HEK293 (cell line): ENCODE measurements at regions not wholly inside any gene's neighbourhood (a gene's known extent, or its start where the extent isn't known, plus 50 kb on each side); places are given as distances from the start of the nearest gene placed in this dataset.
A peak's percentile ranks its signal among the peaks of the same experiment; 100 is the strongest.

ENCODE experiments used
- CTCF ChIA-PET: fragments of 350-600 bp; formaldehyde crosslinking; extraction: SDS; loops from one replicate; lab custom pipeline; 2021; ENCODE audit warnings: antibody characterized with exemption; lab: Yijun Ruan, JAX
- POLR2A ChIA-PET: fragments of 300-600 bp; formaldehyde crosslinking; extraction: SDS; loops from one replicate; lab custom pipeline; 2020; ENCODE audit warnings: antibody characterized with exemption, inconsistent platforms; lab: Yijun Ruan, JAX
- H3K27ac ChIP-seq: fragments of 200-500 bp; sonication (Bioruptor generic); 2 replicates; pipeline ENCODE4 v1.5.1; 2014; ENCODE audit warnings: low read depth, low read length, control low read depth, inconsistent platforms; ENCODE audit errors: extremely low read depth
- H3K36me3 ChIP-seq, 2 experiments: fragments of 200-500 bp in 1 of 2; sonication (Bioruptor generic) in 1 of 2; 1 replicate in 1 of 2; 2 replicates in 1 of 2; pipeline ENCODE4 v1.5.1; 2014 to 2017; ENCODE audit warnings: inconsistent platforms in 2 of 2, low read length in 2 of 2; ENCODE audit not compliant: control insufficient read depth in 2 of 2, insufficient read depth in 1 of 2
- H3K4me1 ChIP-seq: fragments of 200-500 bp; sonication (Bioruptor generic); 2 replicates; pipeline ENCODE4 v1.5.1; 2014; ENCODE audit warnings: mild to moderate bottlenecking, low read length, inconsistent platforms; ENCODE audit not compliant: control insufficient read depth, insufficient read depth
- H3K4me3 ChIP-seq: 2 replicates; pipeline ENCODE4 v1.5.1; 2011; ENCODE audit warnings: low read depth, mild to moderate bottlenecking, control low read depth, low read length, moderate library complexity
- H3K9me3 ChIP-seq: fragments of 200-500 bp; sonication (Bioruptor generic); 2 replicates; pipeline ENCODE4 v1.5.1; 2014; ENCODE audit warnings: low read depth, low read length, inconsistent platforms; ENCODE audit not compliant: control insufficient read depth, insufficient read depth
- EGR2 ChIP-seq: fragments of 450-650 bp; formaldehyde crosslinking; IDR thresholded peaks from 2 replicates; pipeline ENCODE4 v1.5.1; 2016; ENCODE audit warnings: low read depth, missing biosample characterization, missing genetic modification characterization
- GFI1B ChIP-seq: fragments of 450-650 bp; formaldehyde crosslinking; IDR thresholded peaks from 2 replicates; pipeline ENCODE4 v1.5.1; 2016; ENCODE audit warnings: missing biosample characterization, missing genetic modification characterization
- HOXC10 ChIP-seq: sonication (generic); formaldehyde crosslinking; IDR thresholded peaks from 2 replicates; pipeline ENCODE4 v1.8.1; 2023; ENCODE audit warnings: mild to moderate bottlenecking, missing genetic modification reagents
- KLF8 ChIP-seq: fragments of 450-650 bp; formaldehyde crosslinking; IDR thresholded peaks from 2 replicates; pipeline ENCODE4 v1.5.1; 2016; ENCODE audit warnings: missing biosample characterization, missing genetic modification characterization
- MZF1 ChIP-seq: fragments of 450-650 bp; formaldehyde crosslinking; IDR thresholded peaks from 2 replicates; pipeline ENCODE4 v1.5.1; 2017; ENCODE audit warnings: missing biosample characterization, missing genetic modification characterization, borderline replicate concordance
- OSR2 ChIP-seq: fragments of 450-650 bp; formaldehyde crosslinking; IDR thresholded peaks from 2 replicates; pipeline ENCODE4 v1.5.1; 2016; ENCODE audit warnings: missing biosample characterization, missing genetic modification characterization
- SP2 ChIP-seq: fragments of 450-650 bp; formaldehyde crosslinking; IDR thresholded peaks from 2 replicates; pipeline ENCODE4 v1.5.1; 2016; ENCODE audit warnings: missing biosample characterization, missing genetic modification characterization
- ZBTB17 ChIP-seq: fragments of 450-650 bp; formaldehyde crosslinking; IDR thresholded peaks from 2 replicates; pipeline ENCODE4 v1.5.1; 2016; ENCODE audit warnings: missing biosample characterization, missing genetic modification characterization
- ZBTB7A ChIP-seq: fragments of 450-650 bp; formaldehyde crosslinking; IDR thresholded peaks from 2 replicates; pipeline ENCODE4 v1.5.1; 2016; ENCODE audit warnings: low read depth, missing biosample characterization, missing genetic modification characterization
- ZFHX2 ChIP-seq: fragments of 450-650 bp; formaldehyde crosslinking; conservative IDR thresholded peaks from 2 replicates; pipeline ENCODE4 v1.5.1; 2016; ENCODE audit warnings: missing biosample characterization, missing genetic modification characterization
- ZIC2 ChIP-seq: fragments of 450-650 bp; formaldehyde crosslinking; IDR thresholded peaks from 2 replicates; pipeline ENCODE4 v1.5.1; 2016; ENCODE audit warnings: missing biosample characterization, missing genetic modification characterization
- ZNF132 ChIP-seq: fragments of 450-650 bp; formaldehyde crosslinking; IDR thresholded peaks from 2 replicates; pipeline ENCODE4 v1.5.1; 2017; ENCODE audit warnings: missing biosample characterization, missing genetic modification characterization, borderline replicate concordance
- ZNF138 ChIP-seq: fragments of 450-650 bp; formaldehyde crosslinking; IDR thresholded peaks from 2 replicates; pipeline ENCODE4 v1.5.1; 2016; ENCODE audit warnings: missing biosample characterization, missing genetic modification characterization, borderline replicate concordance
- ZNF302 ChIP-seq: fragments of 450-650 bp; formaldehyde crosslinking; IDR thresholded peaks from 2 replicates; pipeline ENCODE4 v1.5.1; 2016; ENCODE audit warnings: missing biosample characterization, missing genetic modification characterization, low read depth
- ZNF394 ChIP-seq: fragments of 450-650 bp; formaldehyde crosslinking; IDR thresholded peaks from 2 replicates; pipeline ENCODE4 v1.5.1; 2016; ENCODE audit warnings: missing biosample characterization, missing genetic modification characterization, mild to moderate bottlenecking, moderate library complexity, borderline replicate concordance
- ZNF521 ChIP-seq: fragments of 450-650 bp; formaldehyde crosslinking; IDR thresholded peaks from 2 replicates; pipeline ENCODE4 v1.5.1; 2017; ENCODE audit warnings: missing biosample characterization, mild to moderate bottlenecking, missing genetic modification characterization
- ZNF561 ChIP-seq: fragments of 450-650 bp; IDR thresholded peaks from 2 replicates; pipeline ENCODE4 v1.5.1; 2018; ENCODE audit warnings: missing biosample characterization, missing genetic modification characterization, borderline replicate concordance
- ZNF600 ChIP-seq: fragments of 450-650 bp; formaldehyde crosslinking; IDR thresholded peaks from 2 replicates; pipeline ENCODE4 v1.5.1; 2016; ENCODE audit warnings: missing biosample characterization, missing genetic modification characterization
- ZNF626 ChIP-seq: fragments of 450-650 bp; sonication (Bioruptor Pico); formaldehyde crosslinking; IDR thresholded peaks from 2 replicates; pipeline ENCODE4 v1.5.1; 2018; ENCODE audit warnings: missing biosample characterization, missing genetic modification characterization, inconsistent platforms
- ZNF707 ChIP-seq: fragments of 450-650 bp; formaldehyde crosslinking; IDR thresholded peaks from 2 replicates; pipeline ENCODE4 v1.5.1; 2016; ENCODE audit warnings: missing biosample characterization, missing genetic modification characterization
- ZSCAN16 ChIP-seq: fragments of 450-650 bp; formaldehyde crosslinking; IDR thresholded peaks from 2 replicates; pipeline ENCODE4 v1.5.1; 2016; ENCODE audit warnings: missing biosample characterization, missing genetic modification characterization
- TF ChIP-seq, protein P1 (sequence below): fragments of 450-650 bp; formaldehyde crosslinking; IDR thresholded peaks from 2 replicates; pipeline ENCODE4 v1.5.1; 2016; ENCODE audit warnings: missing biosample characterization, missing genetic modification characterization
- TF ChIP-seq, protein P2 (sequence below): fragments of 450-650 bp; IDR thresholded peaks from 2 replicates; pipeline ENCODE4 v1.5.1; 2018; ENCODE audit warnings: missing biosample characterization, mild to moderate bottlenecking, missing genetic modification characterization
- TF ChIP-seq, protein P3 (sequence below): fragments of 450-650 bp; formaldehyde crosslinking; IDR thresholded peaks from 2 replicates; pipeline ENCODE4 v1.5.1; 2016; ENCODE audit warnings: missing biosample characterization, missing genetic modification characterization

DNA sequence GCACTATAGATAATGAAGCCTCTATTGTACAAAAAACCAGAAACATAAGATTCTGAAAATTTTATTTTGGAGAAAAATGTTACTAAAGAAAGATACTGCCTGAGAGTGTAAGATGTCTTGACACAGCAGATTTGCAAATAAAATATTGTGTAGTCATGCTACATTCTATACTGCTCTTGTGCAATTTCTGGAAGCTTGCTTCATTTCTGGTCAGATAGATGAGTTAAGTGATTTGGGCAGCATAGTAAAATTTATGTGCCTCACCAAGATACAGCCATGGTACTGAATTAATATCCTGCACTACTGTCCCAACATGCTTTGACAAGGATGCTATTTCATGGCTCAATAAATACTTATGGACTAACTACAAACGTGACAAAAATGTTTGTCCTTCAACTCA lies 55.1 kb upstream of the STARD13 start:
- CTCF ChIA-PET: no interaction called here
- no peak overlapping the region for H3K27ac ChIP-seq

DNA sequence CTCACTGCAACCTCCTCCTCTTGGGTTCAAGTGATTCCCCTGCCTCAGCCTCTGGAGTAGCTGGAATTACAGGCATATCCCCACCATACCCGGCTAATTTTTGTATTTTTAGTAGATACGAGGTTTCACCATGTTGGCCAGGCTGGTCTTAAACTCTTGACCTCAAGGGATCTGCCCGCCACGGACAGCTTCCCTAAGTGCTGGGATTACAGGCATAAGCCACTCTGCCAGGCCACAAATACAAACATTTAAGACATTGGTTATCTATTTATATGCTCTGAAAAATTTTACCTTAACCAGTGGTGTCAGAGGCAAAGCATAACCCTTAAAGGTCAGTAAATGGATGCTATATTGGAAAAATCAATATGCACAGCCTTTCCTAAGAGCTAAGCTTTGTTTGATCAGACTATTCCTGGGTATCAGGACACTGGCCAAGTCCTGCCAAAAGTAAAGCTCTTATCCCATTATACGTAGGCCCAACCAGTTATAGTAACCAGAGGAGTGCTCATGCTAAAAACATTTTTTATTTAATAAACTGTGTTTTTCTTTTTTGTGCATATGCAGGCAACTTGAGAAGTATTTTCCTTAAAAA lies 56.4 kb upstream of the STARD13 start:
- Histone ChIP-seq H3K27ac (no peak overlapping the region), H3K4me3 (no peak overlapping the region)
- POLR2A ChIA-PET: no interaction called here
- TF ChIP-seq ZBTB7A (tag by site-specific recombination): no peak
- TF ChIP-seq, protein P1, sequence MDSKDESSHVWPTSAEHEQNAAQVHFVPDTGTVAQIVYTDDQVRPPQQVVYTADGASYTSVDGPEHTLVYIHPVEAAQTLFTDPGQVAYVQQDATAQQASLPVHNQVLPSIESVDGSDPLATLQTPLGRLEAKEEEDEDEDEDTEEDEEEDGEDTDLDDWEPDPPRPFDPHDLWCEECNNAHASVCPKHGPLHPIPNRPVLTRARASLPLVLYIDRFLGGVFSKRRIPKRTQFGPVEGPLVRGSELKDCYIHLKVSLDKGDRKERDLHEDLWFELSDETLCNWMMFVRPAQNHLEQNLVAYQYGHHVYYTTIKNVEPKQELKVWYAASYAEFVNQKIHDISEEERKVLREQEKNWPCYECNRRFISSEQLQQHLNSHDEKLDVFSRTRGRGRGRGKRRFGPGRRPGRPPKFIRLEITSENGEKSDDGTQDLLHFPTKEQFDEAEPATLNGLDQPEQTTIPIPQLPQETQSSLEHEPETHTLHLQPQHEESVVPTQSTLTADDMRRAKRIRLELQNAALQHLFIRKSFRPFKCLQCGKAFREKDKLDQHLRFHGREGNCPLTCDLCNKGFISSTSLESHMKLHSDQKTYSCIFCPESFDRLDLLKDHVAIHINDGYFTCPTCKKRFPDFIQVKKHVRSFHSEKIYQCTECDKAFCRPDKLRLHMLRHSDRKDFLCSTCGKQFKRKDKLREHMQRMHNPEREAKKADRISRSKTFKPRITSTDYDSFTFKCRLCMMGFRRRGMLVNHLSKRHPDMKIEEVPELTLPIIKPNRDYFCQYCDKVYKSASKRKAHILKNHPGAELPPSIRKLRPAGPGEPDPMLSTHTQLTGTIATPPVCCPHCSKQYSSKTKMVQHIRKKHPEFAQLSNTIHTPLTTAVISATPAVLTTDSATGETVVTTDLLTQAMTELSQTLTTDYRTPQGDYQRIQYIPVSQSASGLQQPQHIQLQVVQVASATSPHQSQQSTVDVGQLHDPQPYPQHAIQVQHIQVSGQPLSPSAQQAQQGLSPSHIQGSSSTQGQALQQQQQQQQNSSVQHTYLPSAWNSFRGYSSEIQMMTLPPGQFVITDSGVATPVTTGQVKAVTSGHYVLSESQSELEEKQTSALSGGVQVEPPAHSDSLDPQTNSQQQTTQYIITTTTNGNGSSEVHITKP (tag by site-specific recombination): no peak
- no peak for TF ChIP-seq ZNF302 (tag by site-specific recombination)
- TF ChIP-seq ZNF521 (tag by site-specific recombination): no peak
- TF ChIP-seq ZSCAN16 (tag by site-specific recombination): no peak
- TF ChIP-seq, all 188 proteins: peak for 0
- Histone ChIP-seq H3K36me3 (no peaks in the 10 kb centered on the region), H3K9me3 (no peaks in the 10 kb centered on the region), H3K4me1 (peaks cover 5% of the 10 kb centered on the region; the same call in 1 of the 2 replicates)
- CTCF ChIA-PET: interaction anchor here (0.6 kb wide), 1 partner anchor 1128 kb away, joined by 4 read pairs; no protein-coding TSS in a partner anchor

More for the DNA sequence above, 55.1 kb upstream of the STARD13 start:
- H3K4me3 ChIP-seq: no peak overlapping the region
- H3K4me1 ChIP-seq: peaks cover 5% of the 10 kb centered on the region; the same call in 1 of the 2 replicates
- TF ChIP-seq ZBTB7A (tag by site-specific recombination) (no peak), ZNF626 (tag by site-specific recombination) (no peak)
- POLR2A ChIA-PET: no interaction called here
- H3K36me3 ChIP-seq: no peaks in the 10 kb centered on the region
- no peaks in the 10 kb centered on the region for H3K9me3 ChIP-seq

DNA sequence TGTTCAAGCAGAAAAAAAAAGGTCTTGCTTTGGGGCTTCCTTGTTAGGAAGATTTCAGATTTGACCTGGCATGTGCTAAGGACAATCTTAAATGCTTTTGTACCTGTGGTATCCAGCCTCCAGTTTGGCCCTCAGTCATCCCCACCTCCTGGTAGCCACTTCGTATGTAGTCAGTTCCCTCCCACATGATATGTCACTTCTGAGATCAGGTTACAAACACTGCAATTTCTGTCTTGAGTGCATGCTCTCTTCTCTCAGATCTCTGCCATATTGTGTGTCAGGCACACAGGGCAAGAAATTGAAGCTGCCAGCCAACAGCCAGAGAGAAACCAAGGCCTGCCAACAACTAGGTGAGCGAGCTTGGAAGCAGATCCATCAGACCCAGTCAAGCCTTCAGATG lies 60.3 kb upstream of the STARD13 start:
- Histone ChIP-seq H3K4me3 (no peak overlapping the region), H3K36me3 (no peaks in the 10 kb centered on the region), H3K4me1 (peaks cover 9% of the 10 kb centered on the region), H3K27ac (no peak overlapping the region), H3K9me3 (no peaks in the 10 kb centered on the region)
- TF ChIP-seq ZNF138: no peak
- 0 out of 2 replicates have a peak, but pooled peaks have one; percentile 47 for TF ChIP-seq ZNF600 (tag by site-specific recombination)
- peak; percentile 85; the same call in 1 of the 2 replicates for TF ChIP-seq MZF1 (tag by site-specific recombination)
- TF ChIP-seq ZNF132 (tag by site-specific recombination): no peak
- TF ChIP-seq ZFHX2 (tag by site-specific recombination): peak; percentile 64
- TF ChIP-seq ZNF707: peak; percentile 76; the same call in 1 of the 2 replicates
- 0 out of 2 replicates have a peak, but pooled peaks have one; percentile 27 for TF ChIP-seq ZBTB17 (tag by site-specific recombination)
- TF ChIP-seq, protein P2, sequence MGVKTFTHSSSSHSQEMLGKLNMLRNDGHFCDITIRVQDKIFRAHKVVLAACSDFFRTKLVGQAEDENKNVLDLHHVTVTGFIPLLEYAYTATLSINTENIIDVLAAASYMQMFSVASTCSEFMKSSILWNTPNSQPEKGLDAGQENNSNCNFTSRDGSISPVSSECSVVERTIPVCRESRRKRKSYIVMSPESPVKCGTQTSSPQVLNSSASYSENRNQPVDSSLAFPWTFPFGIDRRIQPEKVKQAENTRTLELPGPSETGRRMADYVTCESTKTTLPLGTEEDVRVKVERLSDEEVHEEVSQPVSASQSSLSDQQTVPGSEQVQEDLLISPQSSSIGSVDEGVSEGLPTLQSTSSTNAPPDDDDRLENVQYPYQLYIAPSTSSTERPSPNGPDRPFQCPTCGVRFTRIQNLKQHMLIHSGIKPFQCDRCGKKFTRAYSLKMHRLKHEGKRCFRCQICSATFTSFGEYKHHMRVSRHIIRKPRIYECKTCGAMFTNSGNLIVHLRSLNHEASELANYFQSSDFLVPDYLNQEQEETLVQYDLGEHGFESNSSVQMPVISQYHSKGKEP (tag by site-specific recombination): peak; percentile 74; the same call in 1 of the 2 replicates
- TF ChIP-seq ZNF394 (tag by site-specific recombination): 0 out of 2 replicates have a peak, but pooled peaks have one; percentile 19
- no peak for TF ChIP-seq SP2 (tag by site-specific recombination)
- TF ChIP-seq GFI1B: no peak
- no peak for TF ChIP-seq HOXC10 (CRISPR knock-in tag)
- TF ChIP-seq EGR2 (tag by site-specific recombination): peak; percentile 47
- TF ChIP-seq ZNF561 (tag by site-specific recombination): peak; percentile 21; the same call in 1 of the 2 replicates
- TF ChIP-seq, protein P3, sequence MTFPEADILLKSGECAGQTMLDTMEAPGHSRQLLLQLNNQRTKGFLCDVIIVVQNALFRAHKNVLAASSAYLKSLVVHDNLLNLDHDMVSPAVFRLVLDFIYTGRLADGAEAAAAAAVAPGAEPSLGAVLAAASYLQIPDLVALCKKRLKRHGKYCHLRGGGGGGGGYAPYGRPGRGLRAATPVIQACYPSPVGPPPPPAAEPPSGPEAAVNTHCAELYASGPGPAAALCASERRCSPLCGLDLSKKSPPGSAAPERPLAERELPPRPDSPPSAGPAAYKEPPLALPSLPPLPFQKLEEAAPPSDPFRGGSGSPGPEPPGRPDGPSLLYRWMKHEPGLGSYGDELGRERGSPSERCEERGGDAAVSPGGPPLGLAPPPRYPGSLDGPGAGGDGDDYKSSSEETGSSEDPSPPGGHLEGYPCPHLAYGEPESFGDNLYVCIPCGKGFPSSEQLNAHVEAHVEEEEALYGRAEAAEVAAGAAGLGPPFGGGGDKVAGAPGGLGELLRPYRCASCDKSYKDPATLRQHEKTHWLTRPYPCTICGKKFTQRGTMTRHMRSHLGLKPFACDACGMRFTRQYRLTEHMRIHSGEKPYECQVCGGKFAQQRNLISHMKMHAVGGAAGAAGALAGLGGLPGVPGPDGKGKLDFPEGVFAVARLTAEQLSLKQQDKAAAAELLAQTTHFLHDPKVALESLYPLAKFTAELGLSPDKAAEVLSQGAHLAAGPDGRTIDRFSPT: peak; percentile 51; the same call in 1 of the 2 replicates
- TF ChIP-seq ZIC2 (tag by site-specific recombination): no peak
- TF ChIP-seq KLF8 (tag by site-specific recombination): no peak
- 0 out of 2 replicates have a peak, but pooled peaks have one; percentile 12 for TF ChIP-seq OSR2 (tag by site-specific recombination)
- CTCF ChIA-PET: no interaction called here
- POLR2A ChIA-PET: no interaction called here
